DOHH2 (cell line): ENCODE measurements at regions not wholly inside any gene's neighbourhood (a gene's known extent, or its start where the extent isn't known, plus 50 kb on each side); places are given as distances from the start of the nearest gene placed in this dataset.

ENCODE experiments used
- H3F3A ChIP-seq: fragments of 200-600 bp; sonication (generic), shearing (Covaris generic); 2 replicates; pipeline ENCODE4 v1.6.0; 2016; ENCODE audit warnings: antibody characterized with exemption, mild to moderate bottlenecking; ENCODE audit not compliant: control insufficient read depth, insufficient read depth
- H3K27ac ChIP-seq: fragments of 200-600 bp; sonication (generic); 2 replicates; pipeline ENCODE4 v1.5.1; 2014; ENCODE audit warnings: low read depth, mild to moderate bottlenecking, low read length, moderate library complexity
- H3K27me3 ChIP-seq: fragments of 200-600 bp; sonication (generic); 2 replicates; pipeline ENCODE4 v1.6.1; 2014; ENCODE audit warnings: mild to moderate bottlenecking, low read length, mixed read lengths; ENCODE audit not compliant: control insufficient read depth
- H3K36me3 ChIP-seq: fragments of 200-600 bp; sonication (generic); 2 replicates; pipeline ENCODE4 v1.6.1; 2014; ENCODE audit warnings: mild to moderate bottlenecking, low read length, moderate library complexity, mixed read lengths; ENCODE audit not compliant: control insufficient read depth
- H3K4me1 ChIP-seq: fragments of 200-600 bp; sonication (generic); 2 replicates; pipeline ENCODE4 v1.6.1; 2014; ENCODE audit warnings: mild to moderate bottlenecking, low read length, mixed read lengths; ENCODE audit not compliant: control insufficient read depth
- H3K4me2 ChIP-seq: fragments of 200-600 bp; sonication (generic); 2 replicates; pipeline ENCODE4 v1.6.0; 2014; ENCODE audit warnings: mild to moderate bottlenecking, low read length, moderate library complexity
- H3K4me3 ChIP-seq: fragments of 200-600 bp; sonication (generic); 2 replicates; pipeline ENCODE4 v1.5.1; 2014; ENCODE audit warnings: mild to moderate bottlenecking, low read length, mixed read lengths
- H3K79me2 ChIP-seq: fragments of 200-600 bp; sonication (generic); 2 replicates; pipeline ENCODE4 v1.6.1; 2014; ENCODE audit warnings: mild to moderate bottlenecking, low read length, mixed read lengths; ENCODE audit not compliant: control insufficient read depth
- H3K9me2 ChIP-seq: fragments of 200-600 bp; sonication (generic); replicated peaks from 2 replicates; pipeline ENCODE4 v1.6.1; 2014; ENCODE audit warnings: mild to moderate bottlenecking, low read length, mixed read lengths; ENCODE audit not compliant: control insufficient read depth
- H3K9me3 ChIP-seq: fragments of 200-600 bp; sonication (generic); 2 replicates; pipeline ENCODE4 v1.6.1; 2014; ENCODE audit warnings: antibody characterized with exemption, low read length, mixed read lengths; ENCODE audit not compliant: control insufficient read depth, insufficient read depth
- H4K20me1 ChIP-seq: fragments of 200-600 bp; sonication (generic); 2 replicates; pipeline ENCODE4 v1.6.0; 2014; ENCODE audit warnings: low read depth, mild to moderate bottlenecking, antibody characterized with exemption, low read length, moderate library complexity; ENCODE audit not compliant: control insufficient read depth, insufficient read depth
- EZH2phosphoT487 ChIP-seq: fragments of 200-600 bp; sonication (generic); IDR thresholded peaks from 2 replicates; pipeline ENCODE4 v1.6.1; 2017; ENCODE audit warnings: borderline replicate concordance, mild to moderate bottlenecking, antibody characterized with exemption, low read length, moderate library complexity, mixed read lengths
- TF ChIP-seq, protein P1 (sequence below): fragments of 200-600 bp; sonication (generic); IDR thresholded peaks from one replicate; pipeline ENCODE4 v1.5.1; 2014; ENCODE audit warnings: antibody characterized with exemption, mild to moderate bottlenecking, low read depth, low read length; ENCODE audit not compliant: poor library complexity, severe bottlenecking

DNA sequence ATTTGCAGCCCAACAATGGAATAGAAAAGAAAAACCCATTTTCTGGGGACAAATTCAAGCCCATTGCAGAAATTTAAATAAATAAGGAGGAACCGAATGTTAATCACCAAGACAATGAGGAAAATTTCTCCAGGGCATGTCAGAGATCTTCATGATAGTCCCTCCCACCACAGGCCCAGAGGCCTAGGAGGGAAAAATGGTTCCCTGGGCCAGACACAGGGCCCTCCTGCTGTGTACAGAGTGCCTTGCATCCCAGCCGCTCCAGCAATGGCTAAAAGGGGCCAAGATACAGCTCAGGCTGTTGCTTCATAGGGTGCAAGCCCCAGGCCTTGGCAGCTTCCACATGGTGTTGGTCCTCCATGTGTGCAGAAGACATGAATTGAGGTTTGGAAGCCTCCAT lies 73.4 kb upstream of the FOXE1 start:
- H3K36me3 ChIP-seq, result no peaks in the 10 kb centered on the region
- no peaks in the 10 kb centered on the region; the same call in none of the 2 replicates for H3K9me3 ChIP-seq
- TF ChIP-seq, protein P1, sequence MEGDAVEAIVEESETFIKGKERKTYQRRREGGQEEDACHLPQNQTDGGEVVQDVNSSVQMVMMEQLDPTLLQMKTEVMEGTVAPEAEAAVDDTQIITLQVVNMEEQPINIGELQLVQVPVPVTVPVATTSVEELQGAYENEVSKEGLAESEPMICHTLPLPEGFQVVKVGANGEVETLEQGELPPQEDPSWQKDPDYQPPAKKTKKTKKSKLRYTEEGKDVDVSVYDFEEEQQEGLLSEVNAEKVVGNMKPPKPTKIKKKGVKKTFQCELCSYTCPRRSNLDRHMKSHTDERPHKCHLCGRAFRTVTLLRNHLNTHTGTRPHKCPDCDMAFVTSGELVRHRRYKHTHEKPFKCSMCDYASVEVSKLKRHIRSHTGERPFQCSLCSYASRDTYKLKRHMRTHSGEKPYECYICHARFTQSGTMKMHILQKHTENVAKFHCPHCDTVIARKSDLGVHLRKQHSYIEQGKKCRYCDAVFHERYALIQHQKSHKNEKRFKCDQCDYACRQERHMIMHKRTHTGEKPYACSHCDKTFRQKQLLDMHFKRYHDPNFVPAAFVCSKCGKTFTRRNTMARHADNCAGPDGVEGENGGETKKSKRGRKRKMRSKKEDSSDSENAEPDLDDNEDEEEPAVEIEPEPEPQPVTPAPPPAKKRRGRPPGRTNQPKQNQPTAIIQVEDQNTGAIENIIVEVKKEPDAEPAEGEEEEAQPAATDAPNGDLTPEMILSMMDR, result no peak
- no peak for TF ChIP-seq EZH2phosphoT487
- H4K20me1 ChIP-seq, result no peaks in the 10 kb centered on the region
- H3F3A ChIP-seq, result no peaks in the 10 kb centered on the region
- no peaks in the 10 kb centered on the region for H3K79me2 ChIP-seq
- H3K9me2 ChIP-seq, result no peaks in the 10 kb centered on the region
- no peak overlapping the region for H3K4me2 ChIP-seq
- H3K27me3 ChIP-seq, result peaks cover 3% of the 10 kb centered on the region; the same call in 1 of the 2 replicates
- no peak overlapping the region for H3K27ac ChIP-seq
- H3K4me3 ChIP-seq, result no peak overlapping the region
- no peaks in the 10 kb centered on the region for H3K4me1 ChIP-seq

DNA sequence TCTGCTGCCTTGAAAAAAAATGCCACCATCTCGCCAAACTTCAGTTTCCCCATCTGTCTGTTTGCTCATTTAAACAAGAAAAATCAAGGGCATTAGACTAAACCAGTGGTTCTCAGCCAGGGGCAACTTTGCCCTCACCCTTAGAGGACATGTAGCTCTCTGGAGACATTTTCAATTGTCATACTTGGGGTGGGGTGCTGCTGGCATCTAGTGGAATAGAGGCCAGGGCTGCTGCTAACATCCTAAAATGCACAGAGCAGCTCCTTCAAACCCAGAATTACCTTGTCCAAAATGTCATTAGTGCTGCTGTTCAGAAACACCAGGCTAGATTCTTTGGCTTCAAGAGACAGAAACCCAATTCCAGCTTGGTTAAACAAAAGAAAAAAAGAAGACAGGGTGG lies 71.1 kb upstream of the FOXE1 start:
- Histone ChIP-seq H3F3A (no peaks in the 10 kb centered on the region), H3K36me3 (no peaks in the 10 kb centered on the region), H3K27ac (no peak overlapping the region), H3K4me2 (no peak overlapping the region), H3K4me3 (no peak overlapping the region), H3K27me3 (peaks cover 3% of the 10 kb centered on the region; the same call in 1 of the 2 replicates), H3K9me3 (no peaks in the 10 kb centered on the region; the same call in none of the 2 replicates), H3K4me1 (no peaks in the 10 kb centered on the region), H3K79me2 (no peaks in the 10 kb centered on the region), H4K20me1 (no peaks in the 10 kb centered on the region), H3K9me2 (no peaks in the 10 kb centered on the region)
- TF ChIP-seq EZH2phosphoT487, result no peak

DNA sequence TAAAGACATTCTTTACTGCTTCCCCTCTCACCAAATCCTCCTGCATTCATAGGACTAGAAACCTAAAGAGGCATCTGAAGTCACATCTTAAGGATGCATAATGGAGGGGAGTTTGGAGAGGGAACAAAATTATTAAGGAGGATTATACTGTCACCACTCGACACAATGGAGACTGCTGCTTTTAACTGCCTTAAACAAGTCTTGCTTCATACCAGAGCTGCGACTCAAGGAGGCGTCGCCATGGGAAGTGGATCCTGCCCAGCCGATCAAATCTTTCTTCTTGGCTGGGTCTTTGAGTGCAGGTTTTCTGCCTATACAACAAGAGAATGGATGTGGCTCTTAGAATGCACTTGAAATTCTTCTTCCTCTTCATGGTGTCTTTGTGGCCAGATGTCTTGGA lies 66.7 kb upstream of the FOXE1 start:
- Histone ChIP-seq H4K20me1 (no peaks in the 10 kb centered on the region), H3K9me2 (no peaks in the 10 kb centered on the region), H3K36me3 (no peaks in the 10 kb centered on the region), H3F3A (no peaks in the 10 kb centered on the region), H3K9me3 (no peaks in the 10 kb centered on the region), H3K4me3 (no peak overlapping the region), H3K27me3 (peaks cover 3% of the 10 kb centered on the region; the same call in 1 of the 2 replicates), H3K4me2 (no peak overlapping the region), H3K4me1 (no peaks in the 10 kb centered on the region), H3K27ac (no peak overlapping the region), H3K79me2 (no peaks in the 10 kb centered on the region)
- TF ChIP-seq, protein P1, result no peak

DNA sequence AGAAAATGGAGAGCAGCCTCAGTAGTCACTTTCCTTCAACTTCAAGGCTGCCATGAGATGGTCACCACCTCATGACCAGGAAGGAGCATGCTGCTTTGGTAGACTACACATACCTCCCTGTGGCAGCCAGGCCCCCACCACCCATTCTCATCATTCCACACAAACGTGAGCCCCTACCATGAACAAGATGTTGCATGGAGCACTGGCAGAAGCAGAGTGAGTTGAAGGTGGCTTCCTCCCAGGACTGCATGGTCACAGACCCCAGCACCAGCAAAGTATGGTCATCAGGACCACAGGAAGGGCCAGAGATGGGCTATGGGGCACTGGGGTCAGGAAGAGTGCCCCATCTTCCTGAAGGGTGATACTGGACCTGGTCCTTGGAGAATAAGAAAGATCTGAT lies 65.5 kb upstream of the FOXE1 start:
- H3K4me1 ChIP-seq, result no peaks in the 10 kb centered on the region
- no peaks in the 10 kb centered on the region for H3F3A ChIP-seq
- H3K79me2 ChIP-seq, result no peaks in the 10 kb centered on the region
- H3K27ac ChIP-seq, result no peak overlapping the region
- no peak overlapping the region for H3K4me2 ChIP-seq
- H3K9me2 ChIP-seq, result no peaks in the 10 kb centered on the region
- H3K9me3 ChIP-seq, result no peaks in the 10 kb centered on the region
- no peaks in the 10 kb centered on the region for H4K20me1 ChIP-seq
- no peaks in the 10 kb centered on the region for H3K36me3 ChIP-seq
- TF ChIP-seq EZH2phosphoT487, result no peak
- TF ChIP-seq, protein P1, result no peak
- no peak overlapping the region for H3K4me3 ChIP-seq
- H3K27me3 ChIP-seq, result peaks cover 2% of the 10 kb centered on the region; the same call in 1 of the 2 replicates
